ENCODE measurements at regions not wholly inside any gene's neighbourhood (a gene's known extent, or its start where the extent isn't known, plus 50 kb on each side); places are given as distances from the start of the nearest gene placed in this dataset.

- in situ Hi-C loops (cut with HindIII; ENCODE audit: low pct_unique_long_range_greater_than_20kb, low sequenced_read_pairs): no loop called here
- intact Hi-C loops (cut with micrococcal nuclease; ENCODE audit: unreplicated experiment): no loop called here
- no TSS peak for BruUV-seq (replicated peaks)
These were observed 81.6 kb upstream of the LAPTM4A start for GRCh38 chr2:20132990-20133535.

GRCh38 chr2:20130821-20131645 is 79.6 kb upstream of the LAPTM4A start:
- H3K9me3 ChIP-seq (ENCODE audit: control insufficient read depth, insufficient read depth, low read depth, low read length): no peaks in the 10 kb centered on the region
- CTCF ChIA-PET: no interaction called here
- no peak for ATAC-seq
- no peaks in the 10 kb centered on the region for H3K36me3 ChIP-seq (ENCODE audit: control insufficient read depth, insufficient read depth, low read length)
- H3K27me3 ChIP-seq (ENCODE audit: control insufficient read depth, insufficient read depth, low read length): no peaks in the 10 kb centered on the region; the same call in 1 of the 2 replicates
- H3K4me3 ChIP-seq (ENCODE audit: low read depth in 2 of 2, low read length in 2 of 2): no peak overlapping the region
- intact Hi-C loops (cut with micrococcal nuclease; ENCODE audit: unreplicated experiment) (no loop called here), in situ Hi-C loops (cut with HindIII; ENCODE audit: low pct_unique_long_range_greater_than_20kb, low sequenced_read_pairs) (no loop called here)
- TF ChIP-seq CTCF (IDR thresholded peaks at IDR 0.05): no peak
- TF ChIP-seq SIN3A (IDR thresholded peaks at IDR 0.05; ENCODE audit: borderline replicate concordance, insufficient read depth, low read depth, low read length): no peak
- TF ChIP-seq REST (IDR thresholded peaks at IDR 0.05; ENCODE audit: insufficient read depth in 1 of 2, low read depth in 2 of 2, low read length in 1 of 2): no peak
- TF ChIP-seq TCF7L2 (IDR thresholded peaks at IDR 0.05; ENCODE audit: low read depth, low read length): no peak
- no TSS peak for BruUV-seq (replicated peaks)
- no peak for DNase-seq (ENCODE audit: low read depth, low spot score)
- no peak overlapping the region for H3K27ac ChIP-seq (ENCODE audit: low read length)
- H3K4me1 ChIP-seq (ENCODE audit: control insufficient read depth, insufficient read depth, low read length): no peaks in the 10 kb centered on the region
- POLR2A ChIA-PET: no interaction called here

More at GRCh38 chr2:20132990-20133535, 81.6 kb upstream of the LAPTM4A start:
- POLR2A ChIA-PET: no interaction called here
- ATAC-seq (no peak), DNase-seq (ENCODE audit: low read depth, low spot score) (no peak)
- H3K27ac ChIP-seq (ENCODE audit: low read length): no peak overlapping the region
- TF ChIP-seq CTCF (IDR thresholded peaks at IDR 0.05) (no peak), POLR2AphosphoS5 (IDR thresholded peaks at IDR 0.05; ENCODE audit: low read depth, low read length) (no peak), TCF7L2 (IDR thresholded peaks at IDR 0.05; ENCODE audit: low read depth, low read length) (no peak), SIN3A (IDR thresholded peaks at IDR 0.05; ENCODE audit: borderline replicate concordance, insufficient read depth, low read depth, low read length) (no peak), REST (IDR thresholded peaks at IDR 0.05; ENCODE audit: insufficient read depth in 1 of 2, low read depth in 2 of 2, low read length in 1 of 2) (no peak)
- CTCF ChIA-PET: no interaction called here
- no peak overlapping the region for H3K4me3 ChIP-seq (ENCODE audit: low read depth in 2 of 2, low read length in 2 of 2)
- H3K36me3 ChIP-seq (ENCODE audit: control insufficient read depth, insufficient read depth, low read length): no peaks in the 10 kb centered on the region
- H3K27me3 ChIP-seq (ENCODE audit: control insufficient read depth, insufficient read depth, low read length): no peaks in the 10 kb centered on the region; the same call in 1 of the 2 replicates
- H3K9me3 ChIP-seq (ENCODE audit: control insufficient read depth, insufficient read depth, low read depth, low read length): no peaks in the 10 kb centered on the region
- H3K4me1 ChIP-seq (ENCODE audit: control insufficient read depth, insufficient read depth, low read length): no peaks in the 10 kb centered on the region
